ENCODE measurements at regions not wholly inside any gene's neighbourhood (a gene's known extent, or its start where the extent isn't known, plus 50 kb on each side); places are given as distances from the start of the nearest gene placed in this dataset.

DNA sequence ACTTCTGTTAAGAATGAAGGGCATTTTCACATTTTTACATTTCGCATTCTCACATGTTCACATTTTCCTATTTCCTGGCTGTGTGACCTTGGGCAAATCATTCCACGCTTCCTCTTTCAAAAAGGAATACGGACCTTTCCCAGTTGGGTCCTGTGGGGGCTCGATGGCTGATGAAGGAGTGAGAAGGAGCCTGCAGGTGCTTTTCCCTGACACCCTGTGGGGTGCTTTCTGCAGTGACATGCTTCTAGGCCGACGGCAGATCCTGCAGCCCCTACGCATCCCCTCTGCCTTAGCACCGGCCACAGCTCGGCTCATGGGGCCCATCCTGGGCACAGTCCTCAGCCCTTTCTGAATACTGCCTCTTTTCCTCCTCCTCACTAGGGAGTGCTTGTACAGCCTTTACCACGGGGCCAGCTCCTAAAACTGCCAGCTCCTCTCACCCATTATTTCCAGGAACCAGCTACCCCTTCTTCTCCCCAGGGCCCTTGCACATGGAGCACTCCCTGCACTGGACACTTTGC, 91.0 kb downstream of the FOXL1 start:
- Histone ChIP-seq H3K9me3 (ENCODE audit: control insufficient read depth, insufficient read depth, low read depth, low read length) (no peaks in the 10 kb centered on the region), H3K27ac (ENCODE audit: insufficient read depth, low read length) (no peak overlapping the region), H3K9ac (ENCODE audit: insufficient read depth, low read length) (no peak overlapping the region), H2AFZ (ENCODE audit: low read length) (peak overlapping the region; percentile 51), H3K79me2 (ENCODE audit: control insufficient read depth, insufficient read depth, low read length) (no peaks in the 10 kb centered on the region), H3K4me2 (ENCODE audit: extremely low read depth, insufficient read depth, low read length) (no peak overlapping the region), H3K4me3 (replicated peaks in 1 of 4; ENCODE audit: control extremely low read depth in 1 of 4, insufficient read depth in 1 of 4, low read depth in 3 of 4, low read length in 4 of 4) (no peak overlapping the region), H4K20me1 (ENCODE audit: control insufficient read depth, extremely low read depth, insufficient read depth, low read length) (no peaks in the 10 kb centered on the region), H3K36me3 (ENCODE audit: control insufficient read depth, insufficient read depth, low read length) (no peaks in the 10 kb centered on the region), H3K27me3 (ENCODE audit: control insufficient read depth, insufficient read depth, low read length) (no peaks in the 10 kb centered on the region), H3K4me1 (ENCODE audit: control insufficient read depth, extremely low read depth, insufficient read depth, low read length) (peaks cover 45% of the 10 kb centered on the region)
- no peak for DNase-seq (ENCODE audit: low read depth in 2 of 2)
- TF ChIP-seq CTCF (conservative IDR thresholded peaks at IDR 0.05 in 1 of 2, IDR thresholded peaks at IDR 0.05 in 1 of 2; ENCODE audit: low read depth in 1 of 2, low read length in 2 of 2): no peak
- TF ChIP-seq EZH2 (IDR thresholded peaks at IDR 0.05; ENCODE audit: low read length, missing control alignments): no peak

DNA sequence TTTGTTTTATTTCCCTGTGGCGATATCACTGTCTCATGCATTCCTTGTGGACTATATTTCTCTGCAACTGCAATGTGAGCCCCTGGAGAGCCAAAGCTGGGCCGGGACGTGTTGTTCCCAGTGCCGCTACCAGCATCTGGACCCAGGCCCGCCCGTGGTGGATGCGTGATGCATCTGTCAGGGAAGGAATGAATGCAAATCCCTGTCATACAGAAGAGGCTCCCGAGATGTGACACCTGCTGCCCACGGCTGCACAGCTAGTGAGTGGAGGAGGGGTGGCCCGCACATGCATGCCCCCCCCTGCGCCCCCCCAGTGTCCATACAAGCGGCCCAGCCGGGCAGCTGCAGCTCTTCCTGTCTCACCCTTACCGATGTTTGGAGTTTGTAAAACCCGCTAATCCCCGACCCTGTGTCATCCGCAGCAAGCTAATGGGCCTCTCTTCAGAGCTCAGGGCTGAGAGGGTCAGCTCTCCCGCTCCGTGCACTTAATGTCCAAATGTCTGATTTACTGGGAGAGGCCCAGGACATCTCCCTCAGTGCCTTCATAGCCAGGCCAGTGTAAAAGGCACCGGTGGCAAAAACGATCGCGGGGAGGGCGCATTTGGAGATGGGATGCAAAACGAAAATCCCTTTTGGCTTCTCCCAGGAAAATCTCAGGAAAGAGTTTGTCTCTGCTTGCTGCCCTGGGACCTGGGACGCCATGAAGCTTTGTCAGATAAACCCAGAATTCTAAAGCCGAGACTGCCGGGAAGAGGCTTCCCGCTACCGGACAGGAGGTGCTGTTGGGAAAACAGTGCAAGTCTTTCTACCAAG, 91.8 kb downstream of the FOXL1 start:
- Histone ChIP-seq H4K20me1 (ENCODE audit: control insufficient read depth, extremely low read depth, insufficient read depth, low read length) (no peaks in the 10 kb centered on the region), H3K4me1 (ENCODE audit: control insufficient read depth, extremely low read depth, insufficient read depth, low read length) (peaks cover 37% of the 10 kb centered on the region), H3K36me3 (ENCODE audit: control insufficient read depth, insufficient read depth, low read length) (no peaks in the 10 kb centered on the region), H2AFZ (ENCODE audit: low read length) (peak overlapping the region; percentile 72), H3K79me2 (ENCODE audit: control insufficient read depth, insufficient read depth, low read length) (no peaks in the 10 kb centered on the region), H3K9ac (ENCODE audit: insufficient read depth, low read length) (no peak overlapping the region), H3K27me3 (ENCODE audit: control insufficient read depth, insufficient read depth, low read length) (no peaks in the 10 kb centered on the region), H3K4me2 (ENCODE audit: extremely low read depth, insufficient read depth, low read length) (peak overlapping the region; percentile 51), H3K9me3 (ENCODE audit: control insufficient read depth, insufficient read depth, low read depth, low read length) (no peaks in the 10 kb centered on the region), H3K4me3 (replicated peaks in 1 of 4; ENCODE audit: control extremely low read depth in 1 of 4, insufficient read depth in 1 of 4, low read depth in 3 of 4, low read length in 4 of 4) (peak overlapping the region in 1 of 4 experiments; percentile 22), H3K27ac (ENCODE audit: insufficient read depth, low read length) (peak overlapping the region; percentile 8)
- TF ChIP-seq EZH2 (IDR thresholded peaks at IDR 0.05; ENCODE audit: low read length, missing control alignments) (no peak), CTCF (conservative IDR thresholded peaks at IDR 0.05 in 1 of 2, IDR thresholded peaks at IDR 0.05 in 1 of 2; ENCODE audit: low read depth in 1 of 2, low read length in 2 of 2) (no peak)
- DNase-seq (ENCODE audit: low read depth in 2 of 2): peak; percentile 13 to 79

- Histone ChIP-seq H3K27me3 (ENCODE audit: control insufficient read depth, insufficient read depth, low read length) (no peaks in the 10 kb centered on the region), H3K4me3 (replicated peaks in 1 of 4; ENCODE audit: control extremely low read depth in 1 of 4, insufficient read depth in 1 of 4, low read depth in 3 of 4, low read length in 4 of 4) (no peak overlapping the region), H3K4me1 (ENCODE audit: control insufficient read depth, extremely low read depth, insufficient read depth, low read length) (peaks cover 38% of the 10 kb centered on the region), H2AFZ (ENCODE audit: low read length) (peak overlapping the region; percentile 72), H3K79me2 (ENCODE audit: control insufficient read depth, insufficient read depth, low read length) (no peaks in the 10 kb centered on the region), H3K36me3 (ENCODE audit: control insufficient read depth, insufficient read depth, low read length) (no peaks in the 10 kb centered on the region), H3K9me3 (ENCODE audit: control insufficient read depth, insufficient read depth, low read depth, low read length) (no peaks in the 10 kb centered on the region), H4K20me1 (ENCODE audit: control insufficient read depth, extremely low read depth, insufficient read depth, low read length) (no peaks in the 10 kb centered on the region), H3K9ac (ENCODE audit: insufficient read depth, low read length) (no peak overlapping the region), H3K4me2 (ENCODE audit: extremely low read depth, insufficient read depth, low read length) (peak overlapping the region; percentile 51), H3K27ac (ENCODE audit: insufficient read depth, low read length) (peak overlapping the region; percentile 8)
- no peak for DNase-seq (ENCODE audit: low read depth in 2 of 2)
- no peak for TF ChIP-seq CTCF (conservative IDR thresholded peaks at IDR 0.05 in 1 of 2, IDR thresholded peaks at IDR 0.05 in 1 of 2; ENCODE audit: low read depth in 1 of 2, low read length in 2 of 2)
- no peak for TF ChIP-seq EZH2 (IDR thresholded peaks at IDR 0.05; ENCODE audit: low read length, missing control alignments)
Measured at GRCh38 chr16:86670750-86671234, 92.4 kb downstream of the FOXL1 start.
